ENCODE measurements at regions not wholly inside any gene's neighbourhood (a gene's known extent, or its start where the extent isn't known, plus 50 kb on each side); places are given as distances from the start of the nearest gene placed in this dataset.

GRCh38 chr12:45665941-45666340, 63.6 kb upstream of the ARID2 start:
- Histone ChIP-seq H3K36me3 (ENCODE audit: control insufficient read depth, insufficient read depth, low read length) (no peaks in the 10 kb centered on the region), H3K27ac (ENCODE audit: insufficient read depth, low read length, poor library complexity, severe bottlenecking) (no peak overlapping the region), H3K4me3 (ENCODE audit: low read depth, low read length) (no peak overlapping the region), H3K27me3 (ENCODE audit: control insufficient read depth, insufficient read depth, low read length) (peaks cover 4% of the 10 kb centered on the region), H3K4me1 (ENCODE audit: control insufficient read depth, insufficient read depth, low read length, poor library complexity, severe bottlenecking) (peaks cover 25% of the 10 kb centered on the region), H3K9me3 (ENCODE audit: control insufficient read depth in 2 of 2, low read length in 2 of 2) (no peaks in the 10 kb centered on the region)
- ATAC-seq (ENCODE audit: low read depth in 2 of 2) (no peak), DNase-seq (no peak)
- Mint-ChIP-seq H3K4me1 (peaks cover 9 to 44% (median 26%) of the 10 kb centered on the region in 4 donors), H3K27ac (peak overlapping the region in 1 of 3 donors; percentile 72), H3K27me3 (peaks cover 40% of the 10 kb centered on the region), H3K36me3 (no peaks in the 10 kb centered on the region), H3K4me3 (no peak overlapping the region), H3K9me3 (peaks cover 0 to 3% (median 0%) of the 10 kb centered on the region in 7 donors)

- H3K27ac ChIP-seq (ENCODE audit: insufficient read depth, low read length, poor library complexity, severe bottlenecking): no peak overlapping the region
- no peaks in the 10 kb centered on the region for H3K36me3 ChIP-seq (ENCODE audit: control insufficient read depth, insufficient read depth, low read length)
- no peak overlapping the region for H3K4me3 Mint-ChIP-seq
- no peak for DNase-seq
- no peaks in the 10 kb centered on the region for H3K36me3 Mint-ChIP-seq
- H3K27me3 ChIP-seq (ENCODE audit: control insufficient read depth, insufficient read depth, low read length): peaks cover 2% of the 10 kb centered on the region
- no peaks in the 10 kb centered on the region for H3K9me3 ChIP-seq (ENCODE audit: control insufficient read depth in 2 of 2, low read length in 2 of 2)
- no peak overlapping the region for H3K4me3 ChIP-seq (ENCODE audit: low read depth, low read length)
- H3K9me3 Mint-ChIP-seq: peaks cover 0 to 2% (median 0%) of the 10 kb centered on the region in 7 donors
- peaks cover 28% of the 10 kb centered on the region for H3K4me1 ChIP-seq (ENCODE audit: control insufficient read depth, insufficient read depth, low read length, poor library complexity, severe bottlenecking)
- peaks cover 38% of the 10 kb centered on the region for H3K27me3 Mint-ChIP-seq
- H3K27ac Mint-ChIP-seq: peak overlapping the region in 1 of 3 donors; percentile 72
- no peak for ATAC-seq (ENCODE audit: low read depth in 2 of 2)
- peaks cover 9 to 44% (median 28%) of the 10 kb centered on the region in 4 donors for H3K4me1 Mint-ChIP-seq
Measured at GRCh38 chr12:45666396-45666795, 63.1 kb upstream of the ARID2 start.

GRCh38 chr12:45666816-45667215, 62.7 kb upstream of the ARID2 start:
- Histone ChIP-seq H3K27ac (ENCODE audit: insufficient read depth, low read length, poor library complexity, severe bottlenecking) (no peak overlapping the region), H3K27me3 (ENCODE audit: control insufficient read depth, insufficient read depth, low read length) (peaks cover 2% of the 10 kb centered on the region), H3K4me1 (ENCODE audit: control insufficient read depth, insufficient read depth, low read length, poor library complexity, severe bottlenecking) (peaks cover 28% of the 10 kb centered on the region), H3K9me3 (ENCODE audit: control insufficient read depth in 2 of 2, low read length in 2 of 2) (no peaks in the 10 kb centered on the region), H3K36me3 (ENCODE audit: control insufficient read depth, insufficient read depth, low read length) (no peaks in the 10 kb centered on the region), H3K4me3 (ENCODE audit: low read depth, low read length) (no peak overlapping the region)
- H3K4me1 Mint-ChIP-seq: peaks cover 9 to 44% (median 28%) of the 10 kb centered on the region in 4 donors
- H3K9me3 Mint-ChIP-seq: peaks cover 0 to 2% (median 0%) of the 10 kb centered on the region in 7 donors
- H3K27ac Mint-ChIP-seq: no peak overlapping the region
- ATAC-seq (ENCODE audit: low read depth in 2 of 2): no peak
- no peak for DNase-seq
- H3K36me3 Mint-ChIP-seq: no peaks in the 10 kb centered on the region
- peak overlapping the region in 1 of 4 donors; percentile 44 for H3K4me3 Mint-ChIP-seq
- H3K27me3 Mint-ChIP-seq: peaks cover 34% of the 10 kb centered on the region

GRCh38 chr12:45667761-45668160, 61.7 kb upstream of the ARID2 start:
- Histone ChIP-seq H3K4me1 (ENCODE audit: control insufficient read depth, insufficient read depth, low read length, poor library complexity, severe bottlenecking) (peaks cover 28% of the 10 kb centered on the region), H3K4me3 (ENCODE audit: low read depth, low read length) (no peak overlapping the region), H3K27ac (ENCODE audit: insufficient read depth, low read length, poor library complexity, severe bottlenecking) (no peak overlapping the region), H3K9me3 (ENCODE audit: control insufficient read depth in 2 of 2, low read length in 2 of 2) (no peaks in the 10 kb centered on the region), H3K27me3 (ENCODE audit: control insufficient read depth, insufficient read depth, low read length) (peaks cover 2% of the 10 kb centered on the region), H3K36me3 (ENCODE audit: control insufficient read depth, insufficient read depth, low read length) (no peaks in the 10 kb centered on the region)
- Mint-ChIP-seq H3K27me3 (peaks cover 28% of the 10 kb centered on the region), H3K36me3 (no peaks in the 10 kb centered on the region), H3K4me3 (no peak overlapping the region), H3K27ac (no peak overlapping the region), H3K4me1 (peaks cover 9 to 44% (median 28%) of the 10 kb centered on the region in 4 donors), H3K9me3 (no peaks in the 10 kb centered on the region)
- DNase-seq: no peak
- ATAC-seq (ENCODE audit: low read depth in 2 of 2): no peak

GRCh38 chr12:45668641-45669040, 60.9 kb upstream of the ARID2 start:
- no peaks in the 10 kb centered on the region for H3K9me3 ChIP-seq (ENCODE audit: control insufficient read depth in 2 of 2, low read length in 2 of 2)
- H3K36me3 ChIP-seq (ENCODE audit: control insufficient read depth, insufficient read depth, low read length): no peaks in the 10 kb centered on the region
- Mint-ChIP-seq H3K9me3 (no peaks in the 10 kb centered on the region), H3K36me3 (no peaks in the 10 kb centered on the region), H3K27me3 (peaks cover 22% of the 10 kb centered on the region), H3K4me3 (peak overlapping the region; percentile 31 to 98 (median 68)), H3K27ac (peak overlapping the region; percentile 80 to 91 (median 91)), H3K4me1 (peaks cover 9 to 44% (median 25%) of the 10 kb centered on the region in 4 donors)
- peaks cover 2% of the 10 kb centered on the region for H3K27me3 ChIP-seq (ENCODE audit: control insufficient read depth, insufficient read depth, low read length)
- ATAC-seq (ENCODE audit: low read depth in 2 of 2) (no peak), DNase-seq (peak in 1 of 3 donors; percentile 4)
- H3K4me1 ChIP-seq (ENCODE audit: control insufficient read depth, insufficient read depth, low read length, poor library complexity, severe bottlenecking): peaks cover 28% of the 10 kb centered on the region
- peak overlapping the region; percentile 70 for H3K27ac ChIP-seq (ENCODE audit: insufficient read depth, low read length, poor library complexity, severe bottlenecking)
- peak overlapping the region; percentile 89 for H3K4me3 ChIP-seq (ENCODE audit: low read depth, low read length)

DNA sequence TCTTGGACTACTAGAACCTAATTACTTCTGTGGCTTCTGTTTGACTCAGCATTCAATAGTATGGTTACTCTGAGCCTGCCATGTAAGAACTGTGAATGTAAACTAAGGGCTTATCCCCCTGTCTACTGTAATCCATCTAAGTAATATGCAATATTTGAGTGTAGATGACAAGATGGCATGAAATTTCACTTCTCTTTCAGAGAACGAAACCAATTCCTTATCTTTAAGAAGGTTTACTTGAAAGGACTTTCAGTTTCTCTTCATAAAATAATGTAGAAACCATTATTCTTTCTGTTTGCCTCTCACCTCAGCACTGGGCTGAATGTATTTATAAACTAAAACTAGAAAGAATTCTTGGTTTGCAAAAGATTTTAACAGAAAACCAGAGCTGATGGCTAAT, 60.4 kb upstream of the ARID2 start:
- no peaks in the 10 kb centered on the region for H3K27me3 ChIP-seq (ENCODE audit: control insufficient read depth, insufficient read depth, low read length)
- Mint-ChIP-seq H3K4me1 (peaks cover 9 to 43% (median 24%) of the 10 kb centered on the region in 4 donors), H3K27ac (peak overlapping the region; percentile 80 to 91 (median 91)), H3K9me3 (no peaks in the 10 kb centered on the region), H3K36me3 (no peaks in the 10 kb centered on the region), H3K27me3 (peaks cover 18% of the 10 kb centered on the region), H3K4me3 (peak overlapping the region; percentile 31 to 98 (median 68))
- DNase-seq: peak in 2 of 3 donors; percentile 43 to 78
- peak; percentile 60 to 71 for ATAC-seq (ENCODE audit: low read depth in 2 of 2)
- peak overlapping the region; percentile 89 for H3K4me3 ChIP-seq (ENCODE audit: low read depth, low read length)
- H3K4me1 ChIP-seq (ENCODE audit: control insufficient read depth, insufficient read depth, low read length, poor library complexity, severe bottlenecking): peaks cover 28% of the 10 kb centered on the region
- H3K9me3 ChIP-seq (ENCODE audit: control insufficient read depth in 2 of 2, low read length in 2 of 2): no peaks in the 10 kb centered on the region
- peak overlapping the region; percentile 70 for H3K27ac ChIP-seq (ENCODE audit: insufficient read depth, low read length, poor library complexity, severe bottlenecking)
- H3K36me3 ChIP-seq (ENCODE audit: control insufficient read depth, insufficient read depth, low read length): no peaks in the 10 kb centered on the region

- no peak for ATAC-seq (ENCODE audit: low read depth in 2 of 2)
- Histone ChIP-seq H3K36me3 (ENCODE audit: control insufficient read depth, insufficient read depth, low read length) (no peaks in the 10 kb centered on the region), H3K27ac (ENCODE audit: insufficient read depth, low read length, poor library complexity, severe bottlenecking) (peak overlapping the region; percentile 70)
Measured at GRCh38 chr12:45669792-45670191, 59.7 kb upstream of the ARID2 start.

More at GRCh38 chr12:45669792-45670191, 59.7 kb upstream of the ARID2 start:
- Mint-ChIP-seq H3K4me1 (peaks cover 9 to 36% (median 24%) of the 10 kb centered on the region in 4 donors), H3K27ac (no peak overlapping the region), H3K27me3 (peaks cover 11% of the 10 kb centered on the region), H3K36me3 (no peaks in the 10 kb centered on the region), H3K4me3 (peak overlapping the region in 2 of 4 donors; percentile 21 to 30), H3K9me3 (no peaks in the 10 kb centered on the region)
- Histone ChIP-seq H3K4me3 (ENCODE audit: low read depth, low read length) (peak overlapping the region; percentile 89), H3K27me3 (ENCODE audit: control insufficient read depth, insufficient read depth, low read length) (no peaks in the 10 kb centered on the region), H3K9me3 (ENCODE audit: control insufficient read depth in 2 of 2, low read length in 2 of 2) (no peaks in the 10 kb centered on the region), H3K4me1 (ENCODE audit: control insufficient read depth, insufficient read depth, low read length, poor library complexity, severe bottlenecking) (peaks cover 28% of the 10 kb centered on the region)
- DNase-seq: no peak

All from CD4-positive, CD25-positive, alpha-beta regulatory T cell (primary cell).